Retinal pigment epithelial cell (primary cell): ENCODE measurements at regions not wholly inside any gene's neighbourhood (a gene's known extent, or its start where the extent isn't known, plus 50 kb on each side); places are given as distances from the start of the nearest gene placed in this dataset.

Source experiments
- DNase-seq: peaks from one replicate; pipeline ENCODE4 v3.0.0-alpha.2; 2010; ENCODE audit warnings: low read depth
- H3K4me3 ChIP-seq: 2 replicates; pipeline ENCODE4 v1.5.1; 2011; ENCODE audit warnings: mild to moderate bottlenecking, low read length, control low read depth, moderate library complexity
- TF ChIP-seq, protein P1 (sequence below): conservative IDR thresholded peaks from 2 replicates; pipeline ENCODE4 v1.5.1; 2011; ENCODE audit warnings: low read depth, low read length, control low read depth, inconsistent platforms

DNA sequence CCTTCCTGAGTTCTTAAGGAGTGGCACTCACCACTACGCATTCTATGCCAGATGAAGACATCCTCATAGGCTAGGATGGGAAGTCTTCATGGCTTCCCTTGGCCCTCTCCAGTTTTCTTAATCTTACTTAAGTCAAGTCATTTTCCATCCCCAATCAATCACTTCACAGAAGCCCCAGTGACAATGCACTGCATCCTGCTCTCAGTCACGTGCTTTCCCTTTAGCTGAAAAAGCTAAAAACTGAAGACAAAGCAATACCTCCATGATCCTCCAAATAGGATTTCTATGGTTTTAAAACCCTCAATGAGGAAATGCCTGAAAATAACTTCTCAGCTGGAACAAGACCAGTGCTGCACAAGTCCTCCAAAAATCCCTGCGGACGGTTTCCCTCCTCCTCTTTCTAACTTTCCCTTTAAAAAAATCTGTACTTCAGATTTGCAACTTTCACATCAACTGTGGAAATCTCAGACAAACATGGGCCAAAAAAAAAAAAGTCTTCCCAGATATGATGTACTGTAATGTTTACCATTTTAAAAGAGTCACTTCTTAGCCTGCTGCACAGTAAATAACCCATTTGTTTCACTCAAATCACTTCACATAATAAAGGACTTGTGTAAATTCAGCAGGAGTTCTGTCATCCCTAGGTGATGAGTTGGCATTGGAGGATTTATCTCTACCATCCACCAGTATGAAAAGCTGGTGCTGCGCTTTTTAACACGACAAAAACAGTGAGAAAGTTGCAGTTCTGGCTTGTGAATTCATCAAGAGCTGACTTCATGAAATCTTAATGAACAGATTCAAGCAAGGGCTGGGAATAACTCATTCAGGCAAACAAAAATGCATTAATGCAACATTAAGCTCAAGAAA lies 590.0 kb upstream of the NOX3 start:
- DNase-seq, result no peak
- H3K4me3 ChIP-seq, result no peak overlapping the region
- TF ChIP-seq, protein P1, sequence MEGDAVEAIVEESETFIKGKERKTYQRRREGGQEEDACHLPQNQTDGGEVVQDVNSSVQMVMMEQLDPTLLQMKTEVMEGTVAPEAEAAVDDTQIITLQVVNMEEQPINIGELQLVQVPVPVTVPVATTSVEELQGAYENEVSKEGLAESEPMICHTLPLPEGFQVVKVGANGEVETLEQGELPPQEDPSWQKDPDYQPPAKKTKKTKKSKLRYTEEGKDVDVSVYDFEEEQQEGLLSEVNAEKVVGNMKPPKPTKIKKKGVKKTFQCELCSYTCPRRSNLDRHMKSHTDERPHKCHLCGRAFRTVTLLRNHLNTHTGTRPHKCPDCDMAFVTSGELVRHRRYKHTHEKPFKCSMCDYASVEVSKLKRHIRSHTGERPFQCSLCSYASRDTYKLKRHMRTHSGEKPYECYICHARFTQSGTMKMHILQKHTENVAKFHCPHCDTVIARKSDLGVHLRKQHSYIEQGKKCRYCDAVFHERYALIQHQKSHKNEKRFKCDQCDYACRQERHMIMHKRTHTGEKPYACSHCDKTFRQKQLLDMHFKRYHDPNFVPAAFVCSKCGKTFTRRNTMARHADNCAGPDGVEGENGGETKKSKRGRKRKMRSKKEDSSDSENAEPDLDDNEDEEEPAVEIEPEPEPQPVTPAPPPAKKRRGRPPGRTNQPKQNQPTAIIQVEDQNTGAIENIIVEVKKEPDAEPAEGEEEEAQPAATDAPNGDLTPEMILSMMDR, result no peak

DNA sequence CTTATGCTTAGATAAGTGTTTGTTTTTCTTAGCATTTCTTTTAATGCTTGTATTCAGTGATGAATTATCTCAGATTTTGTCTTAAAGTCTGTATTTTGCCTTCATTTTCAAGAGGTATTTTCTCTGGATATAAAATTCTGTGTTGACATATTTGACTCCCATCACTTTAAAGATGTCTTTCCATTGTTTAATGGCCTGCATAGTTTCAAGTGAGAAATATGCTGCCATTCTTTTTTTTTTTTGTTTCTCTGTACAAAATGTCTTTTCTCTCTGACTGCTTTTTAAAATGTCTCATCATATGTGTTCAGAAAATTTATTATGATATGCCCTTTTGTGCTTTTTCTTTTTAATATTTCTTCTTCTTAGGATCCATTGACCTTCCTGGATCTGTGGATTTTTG lies 578.0 kb upstream of the NOX3 start:
- TF ChIP-seq, protein P1, result no peak
- no peak for DNase-seq
- H3K4me3 ChIP-seq, result no peak overlapping the region

DNA sequence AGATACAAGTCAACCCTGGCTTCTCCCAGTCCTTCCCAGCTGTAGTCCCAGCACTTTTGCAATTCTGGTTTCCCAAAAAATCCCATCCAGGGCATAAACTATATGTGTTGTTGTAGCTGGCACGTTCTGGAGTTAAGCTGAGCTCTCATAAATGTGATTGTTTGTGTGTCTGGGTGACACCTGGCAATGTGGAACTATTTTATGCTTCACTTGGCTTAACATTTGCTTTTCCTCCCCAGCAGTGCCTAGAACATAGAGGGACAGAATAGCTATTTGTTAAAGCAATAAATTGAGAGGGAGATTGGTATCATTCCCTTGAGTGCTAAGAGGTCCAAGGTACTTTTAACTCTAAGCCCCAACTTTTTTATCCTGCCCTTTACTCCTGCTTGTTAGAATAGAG lies 575.9 kb upstream of the NOX3 start:
- H3K4me3 ChIP-seq, result no peak overlapping the region
- no peak for DNase-seq
- TF ChIP-seq, protein P1, result no peak

DNA sequence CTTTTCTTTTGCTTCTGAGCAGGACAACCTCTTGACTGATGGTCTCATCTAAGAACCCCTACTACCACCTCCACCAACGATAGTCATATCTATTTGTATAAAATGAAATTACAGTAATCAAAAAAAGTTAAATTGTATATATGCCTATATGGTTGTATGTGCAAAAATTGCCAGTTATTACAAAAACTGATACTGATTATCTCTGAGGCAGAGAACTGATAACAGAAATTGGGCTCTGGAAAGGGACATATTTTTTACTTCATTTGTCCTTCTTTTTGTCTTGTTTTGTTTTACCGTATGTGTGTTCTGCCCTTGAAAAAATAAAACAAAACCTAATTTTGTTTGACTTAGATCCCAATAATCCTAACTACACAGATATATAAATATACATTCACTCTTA lies 574.4 kb upstream of the NOX3 start:
- TF ChIP-seq, protein P1, result no peak
- DNase-seq, result no peak
- no peak overlapping the region for H3K4me3 ChIP-seq

DNA sequence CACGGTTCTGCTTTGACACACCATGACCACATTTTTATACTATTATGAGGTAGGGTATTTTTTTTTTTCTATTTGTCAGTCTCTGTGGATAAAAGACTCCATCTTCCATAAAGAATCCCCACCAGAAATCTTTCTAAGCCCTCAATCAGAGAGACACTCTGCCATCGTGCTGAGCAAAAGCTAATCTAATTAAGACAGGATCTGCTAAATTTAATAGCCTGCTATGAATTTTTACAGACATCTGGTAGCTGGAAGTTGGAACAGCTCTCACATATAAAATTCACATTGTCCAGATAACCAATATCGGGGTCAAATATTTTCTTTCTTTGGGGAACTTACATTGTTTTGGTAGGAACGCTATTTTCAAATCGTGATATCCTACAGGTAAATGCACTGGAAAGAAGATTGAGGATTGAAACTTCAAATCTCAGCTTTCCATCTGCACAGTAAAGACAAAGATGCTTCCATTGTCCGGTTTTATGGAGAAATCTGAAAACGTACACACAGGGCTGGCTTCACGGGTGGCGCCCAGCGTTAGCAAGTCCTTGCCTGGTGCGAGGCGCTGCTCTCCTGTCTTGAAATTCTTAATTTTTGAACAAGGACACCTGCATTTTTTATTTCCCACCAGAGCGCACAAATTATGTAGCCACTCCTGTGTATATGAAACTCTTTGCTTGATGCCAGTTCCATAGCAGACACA lies 573.8 kb upstream of the NOX3 start:
- H3K4me3 ChIP-seq, result no peak overlapping the region
- TF ChIP-seq, protein P1, result no peak
- no peak for DNase-seq

DNA sequence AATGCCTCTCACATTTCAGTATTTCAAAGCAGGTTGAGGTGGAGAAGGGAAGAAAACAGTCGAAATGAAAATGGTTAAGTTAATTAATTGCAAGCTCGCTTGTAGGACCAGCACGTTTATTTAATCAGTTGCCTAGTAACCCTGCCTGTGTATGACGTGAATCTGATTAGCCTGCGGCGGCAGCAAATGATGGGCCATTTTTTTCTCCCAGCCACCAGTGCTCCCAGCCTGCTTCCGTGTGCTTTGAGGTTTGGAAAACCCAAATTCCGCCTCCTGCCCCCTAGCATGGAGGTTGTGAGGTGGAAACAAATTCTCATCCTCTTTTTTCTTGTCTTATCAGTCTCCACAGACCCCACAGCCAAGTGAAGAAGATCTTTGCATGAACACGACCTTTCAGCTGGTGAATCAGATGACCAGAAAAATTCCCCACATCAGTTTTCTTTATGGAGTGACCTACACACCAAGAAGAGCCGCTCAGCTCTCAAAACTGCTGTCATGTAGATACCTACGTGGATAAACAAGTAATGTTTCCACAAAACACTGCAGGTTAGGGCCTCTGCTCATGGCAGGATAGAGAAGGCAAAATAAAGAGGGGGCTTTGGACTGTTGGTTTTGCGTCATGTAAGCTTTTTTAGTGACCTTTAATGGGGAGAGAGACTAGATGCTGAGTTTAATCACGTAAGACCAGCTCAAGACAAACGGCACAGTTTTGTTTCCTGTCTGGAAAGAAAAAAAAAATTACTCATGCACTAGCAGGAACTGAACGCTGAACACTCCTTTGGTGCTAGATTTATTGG lies 572.9 kb upstream of the NOX3 start:
- no peak overlapping the region for H3K4me3 ChIP-seq
- TF ChIP-seq, protein P1, result no peak
- no peak for DNase-seq
